ENCODE measurements at regions not wholly inside any gene's neighbourhood (a gene's known extent, or its start where the extent isn't known, plus 50 kb on each side); places are given as distances from the start of the nearest gene placed in this dataset.

DNA sequence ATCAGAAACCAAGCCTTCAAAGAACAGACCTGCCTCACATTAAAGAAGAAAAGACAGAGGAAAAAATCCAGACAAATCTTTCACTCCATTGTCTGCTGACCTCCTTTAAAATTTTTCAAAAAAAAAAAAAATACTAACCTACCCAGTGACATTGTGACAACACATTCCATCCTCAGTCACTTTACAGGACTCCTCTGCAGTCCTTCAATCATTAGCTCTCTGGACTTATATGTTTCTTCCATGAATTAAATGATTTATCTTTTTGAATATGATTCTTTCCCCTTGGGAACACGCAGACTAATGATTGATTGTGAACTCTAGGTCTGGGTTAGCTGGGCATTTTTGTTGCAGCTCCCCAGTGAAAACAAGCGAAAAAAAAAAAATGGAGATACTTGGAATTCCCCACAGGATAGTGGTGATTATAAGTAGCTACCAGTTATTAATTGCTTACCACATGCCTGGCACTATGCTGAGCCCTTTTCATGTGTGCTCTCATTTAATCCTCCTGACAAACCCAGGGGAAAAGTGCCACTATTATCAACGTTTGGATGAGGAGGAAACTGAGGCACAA, 261.3 kb upstream of the NCKAP5 start:
- DNase-seq (ENCODE audit: low read depth), result no peak
- H3K4me3 ChIP-seq (ENCODE audit: low read length), result no peak overlapping the region
- TF ChIP-seq, protein P1, sequence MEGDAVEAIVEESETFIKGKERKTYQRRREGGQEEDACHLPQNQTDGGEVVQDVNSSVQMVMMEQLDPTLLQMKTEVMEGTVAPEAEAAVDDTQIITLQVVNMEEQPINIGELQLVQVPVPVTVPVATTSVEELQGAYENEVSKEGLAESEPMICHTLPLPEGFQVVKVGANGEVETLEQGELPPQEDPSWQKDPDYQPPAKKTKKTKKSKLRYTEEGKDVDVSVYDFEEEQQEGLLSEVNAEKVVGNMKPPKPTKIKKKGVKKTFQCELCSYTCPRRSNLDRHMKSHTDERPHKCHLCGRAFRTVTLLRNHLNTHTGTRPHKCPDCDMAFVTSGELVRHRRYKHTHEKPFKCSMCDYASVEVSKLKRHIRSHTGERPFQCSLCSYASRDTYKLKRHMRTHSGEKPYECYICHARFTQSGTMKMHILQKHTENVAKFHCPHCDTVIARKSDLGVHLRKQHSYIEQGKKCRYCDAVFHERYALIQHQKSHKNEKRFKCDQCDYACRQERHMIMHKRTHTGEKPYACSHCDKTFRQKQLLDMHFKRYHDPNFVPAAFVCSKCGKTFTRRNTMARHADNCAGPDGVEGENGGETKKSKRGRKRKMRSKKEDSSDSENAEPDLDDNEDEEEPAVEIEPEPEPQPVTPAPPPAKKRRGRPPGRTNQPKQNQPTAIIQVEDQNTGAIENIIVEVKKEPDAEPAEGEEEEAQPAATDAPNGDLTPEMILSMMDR (IDR thresholded peaks at IDR 0.05; ENCODE audit: insufficient read depth, low read depth, low read length, missing control alignments), result no peak

DNA sequence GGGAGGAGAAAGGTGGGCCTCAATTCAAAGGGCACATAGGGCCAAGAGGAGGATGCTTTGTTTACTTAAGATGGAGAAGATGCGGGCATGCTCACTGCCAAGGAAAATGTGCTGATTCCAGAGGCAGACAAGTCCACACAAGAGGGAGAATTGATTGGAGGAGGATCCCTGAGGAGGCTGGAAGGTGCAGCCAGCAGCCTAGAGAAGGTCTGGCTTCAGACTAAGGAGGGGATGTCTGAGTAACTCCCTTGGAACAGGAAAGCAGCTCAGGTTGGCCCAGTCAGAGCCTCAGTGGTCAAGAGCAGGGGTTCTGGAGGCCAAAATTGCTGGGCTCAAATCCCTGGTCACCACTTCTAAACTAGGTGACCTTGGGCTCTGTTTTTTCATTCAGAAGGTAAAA, 265.5 kb upstream of the NCKAP5 start:
- TF ChIP-seq, protein P1 (IDR thresholded peaks at IDR 0.05; ENCODE audit: insufficient read depth, low read depth, low read length, missing control alignments), result no peak
- no peak overlapping the region for H3K4me3 ChIP-seq (ENCODE audit: low read length)
- DNase-seq (ENCODE audit: low read depth), result no peak

DNA sequence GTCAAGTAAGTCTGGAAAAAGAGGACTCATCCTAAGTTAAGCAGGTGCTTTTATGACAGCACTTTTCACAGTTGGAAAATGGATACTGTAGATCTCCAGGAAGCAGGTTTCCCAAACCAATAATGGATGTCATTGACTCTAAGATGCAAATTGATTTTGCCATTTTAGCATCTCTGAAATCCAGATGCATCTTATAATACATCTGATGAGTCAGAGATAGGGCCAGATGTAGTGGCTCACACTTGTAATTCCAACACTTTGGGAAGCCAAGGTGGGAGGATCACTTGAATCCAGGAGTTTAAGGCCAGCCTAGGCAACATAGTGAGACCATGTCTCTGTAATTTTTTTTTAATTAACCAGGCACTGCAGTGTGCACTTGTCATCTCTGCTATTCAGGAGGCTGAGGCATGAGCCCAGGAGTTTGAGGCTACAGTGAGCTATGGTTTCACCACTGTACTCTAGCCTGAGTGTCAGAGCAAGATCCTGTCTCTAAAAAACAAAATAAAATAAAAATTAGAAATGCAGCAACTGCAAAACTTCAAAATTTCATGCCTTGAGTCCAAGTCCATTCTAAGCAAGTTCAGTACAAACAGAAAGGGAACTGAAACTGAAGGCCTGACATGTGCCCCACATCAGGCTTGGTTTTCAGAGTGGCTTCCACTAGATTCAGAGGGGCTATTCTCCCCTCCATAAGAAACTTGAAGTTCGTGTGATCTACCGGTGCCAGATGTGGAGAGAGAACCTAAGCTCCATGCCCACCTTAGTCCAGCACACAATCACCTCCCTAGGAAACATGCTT, 267.8 kb upstream of the NCKAP5 start:
- no peak overlapping the region for H3K4me3 ChIP-seq (ENCODE audit: low read length)
- no peak for DNase-seq (ENCODE audit: low read depth)
- TF ChIP-seq, protein P1 (IDR thresholded peaks at IDR 0.05; ENCODE audit: insufficient read depth, low read depth, low read length, missing control alignments), result no peak

DNA sequence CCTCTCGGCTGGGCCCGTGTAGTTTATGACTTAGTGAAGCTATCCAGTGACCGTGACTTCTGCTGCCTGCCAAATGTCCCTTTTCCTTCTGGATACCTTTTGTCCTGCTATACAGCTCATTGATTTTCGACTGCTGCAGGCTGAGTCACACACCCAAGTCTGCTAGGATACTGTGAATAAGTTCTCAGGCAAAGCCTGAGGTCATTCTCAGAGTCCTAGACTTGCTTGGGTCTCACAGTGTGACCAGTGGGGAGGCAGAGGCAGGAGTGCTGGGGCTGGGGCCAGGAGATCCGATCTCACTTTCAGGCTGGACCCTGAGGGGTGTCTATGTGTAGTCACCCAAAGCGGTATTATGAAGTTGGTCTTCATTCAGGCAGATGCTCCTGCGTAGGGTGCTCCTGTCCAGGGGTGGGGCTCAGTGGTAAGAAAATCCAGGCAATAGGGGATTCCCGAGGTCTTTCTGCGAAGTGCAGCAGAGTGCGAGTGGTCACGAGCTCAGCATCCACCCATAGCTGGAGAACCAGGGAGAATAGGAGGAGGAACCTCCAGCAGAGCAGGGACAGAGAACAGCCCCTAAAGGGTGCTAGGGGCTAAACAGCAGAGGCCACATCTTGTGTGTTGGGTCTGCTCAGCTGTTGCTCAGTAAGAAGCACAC, 268.6 kb upstream of the NCKAP5 start:
- H3K4me3 ChIP-seq (ENCODE audit: low read length), result no peak overlapping the region
- TF ChIP-seq, protein P1 (IDR thresholded peaks at IDR 0.05; ENCODE audit: insufficient read depth, low read depth, low read length, missing control alignments), result no peak

DNA sequence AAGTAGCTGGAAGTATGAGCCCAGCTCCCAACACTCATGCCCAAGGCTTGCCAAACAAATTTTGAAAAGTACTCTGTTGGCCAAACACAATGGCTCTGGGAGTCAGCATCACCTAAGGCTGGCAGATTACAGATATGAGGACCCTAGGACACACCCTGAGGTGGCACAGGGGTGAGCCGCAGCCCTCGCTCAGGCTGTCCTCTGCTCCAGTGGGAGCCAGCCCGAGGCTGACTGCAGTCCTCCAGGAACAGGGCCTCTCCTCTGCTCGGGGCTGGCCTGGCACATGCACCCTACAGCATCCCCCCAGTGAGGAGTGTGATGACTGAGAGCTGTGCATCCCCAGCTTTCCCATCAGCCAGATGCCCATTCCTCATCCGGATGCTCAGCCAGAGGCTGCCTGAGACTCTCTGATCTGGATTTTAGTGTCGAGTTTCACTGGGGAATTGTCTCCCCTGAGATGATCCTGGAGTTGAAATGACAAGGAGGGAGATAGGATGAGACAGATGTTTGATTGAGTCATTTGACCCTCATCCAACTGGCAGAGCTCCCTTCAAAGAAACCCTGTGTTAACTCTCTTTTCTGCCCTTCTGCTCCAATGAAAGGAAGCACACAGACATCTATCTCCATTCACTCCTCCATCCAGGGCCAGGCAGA, 269.3 kb upstream of the NCKAP5 start:
- TF ChIP-seq, protein P1 (IDR thresholded peaks at IDR 0.05; ENCODE audit: insufficient read depth, low read depth, low read length, missing control alignments), result no peak
- no peak for DNase-seq (ENCODE audit: low read depth)
- H3K4me3 ChIP-seq (ENCODE audit: low read length), result no peak overlapping the region

More for the DNA sequence above, 268.6 kb upstream of the NCKAP5 start:
- DNase-seq (ENCODE audit: low read depth), result no peak

DNA sequence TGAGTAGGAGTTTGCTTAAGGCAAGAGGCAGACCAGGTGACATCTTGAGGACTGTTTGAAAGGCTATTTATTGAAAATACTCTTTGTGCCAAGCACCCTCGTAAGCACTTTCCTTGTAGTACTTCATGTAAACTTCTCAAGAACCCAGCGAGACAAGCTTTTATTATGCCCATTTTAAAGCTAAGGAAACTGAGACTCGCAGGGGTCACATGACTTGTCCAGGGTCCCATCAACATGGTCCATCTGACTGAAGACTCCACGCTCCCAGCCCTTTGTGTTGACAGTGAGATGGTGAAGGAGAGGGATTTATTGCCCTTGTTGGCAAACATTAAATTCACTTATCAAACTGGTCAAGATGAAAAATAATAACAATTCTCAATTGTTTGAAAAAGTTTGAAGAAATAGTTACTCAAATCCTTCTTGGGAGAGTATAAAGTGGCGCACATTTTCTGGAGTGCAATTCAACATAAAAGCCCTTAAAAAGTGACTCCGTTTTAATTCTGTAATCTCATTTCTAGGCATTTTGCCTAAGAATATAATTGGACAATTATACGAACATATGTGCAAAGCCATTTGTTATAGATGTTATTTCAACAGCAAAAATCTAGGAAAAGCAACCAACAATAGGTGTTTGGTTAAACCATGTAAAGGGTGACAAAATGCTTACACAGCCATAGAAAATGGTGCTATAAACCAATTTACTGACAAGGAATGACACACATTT, 270.5 kb upstream of the NCKAP5 start:
- no peak for DNase-seq (ENCODE audit: low read depth)
- H3K4me3 ChIP-seq (ENCODE audit: low read length), result no peak overlapping the region
- TF ChIP-seq, protein P1 (IDR thresholded peaks at IDR 0.05; ENCODE audit: insufficient read depth, low read depth, low read length, missing control alignments), result no peak

Data from epithelial cell of esophagus (primary cell).